ENCODE measurements at regions not wholly inside any gene's neighbourhood (a gene's known extent, or its start where the extent isn't known, plus 50 kb on each side); places are given as distances from the start of the nearest gene placed in this dataset.

DNA sequence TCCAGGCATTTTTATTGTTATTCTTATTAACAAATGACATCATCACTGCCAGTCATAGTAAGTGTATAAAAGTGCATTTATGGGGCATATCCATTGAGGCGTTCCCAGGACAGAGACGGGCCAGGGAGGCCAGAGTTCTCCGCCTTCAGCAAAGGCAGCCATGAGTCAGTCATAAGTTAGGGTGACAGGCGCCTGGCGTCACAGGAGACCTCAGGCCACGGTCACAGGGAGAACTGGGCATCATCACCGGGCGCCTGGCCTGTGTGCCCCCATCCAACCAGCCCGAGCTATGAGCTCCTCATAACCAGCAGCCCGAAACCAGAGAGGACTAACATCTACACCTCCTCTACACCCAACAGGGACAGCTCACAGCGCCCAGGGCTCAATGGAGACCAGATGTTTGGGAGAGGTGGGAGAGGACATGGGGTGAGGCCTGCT lies 259.2 kb downstream of the DLL1 start:
- H3K4me3 ChIP-seq (ENCODE audit: low read depth, low read length) = no peak overlapping the region
- no peak for DNase-seq (ENCODE audit: low read depth)
- TF ChIP-seq MYC (IDR thresholded peaks at IDR 0.05; ENCODE audit: low read depth, low read length) (no peak), POLR2A (IDR thresholded peaks at IDR 0.05; ENCODE audit: extremely low read depth, insufficient read length) (no peak)
- TF ChIP-seq, protein P1, sequence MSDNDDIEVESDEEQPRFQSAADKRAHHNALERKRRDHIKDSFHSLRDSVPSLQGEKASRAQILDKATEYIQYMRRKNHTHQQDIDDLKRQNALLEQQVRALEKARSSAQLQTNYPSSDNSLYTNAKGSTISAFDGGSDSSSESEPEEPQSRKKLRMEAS (IDR thresholded peaks at IDR 0.05; ENCODE audit: low read depth, low read length) = no peak
- TF ChIP-seq, protein P2, sequence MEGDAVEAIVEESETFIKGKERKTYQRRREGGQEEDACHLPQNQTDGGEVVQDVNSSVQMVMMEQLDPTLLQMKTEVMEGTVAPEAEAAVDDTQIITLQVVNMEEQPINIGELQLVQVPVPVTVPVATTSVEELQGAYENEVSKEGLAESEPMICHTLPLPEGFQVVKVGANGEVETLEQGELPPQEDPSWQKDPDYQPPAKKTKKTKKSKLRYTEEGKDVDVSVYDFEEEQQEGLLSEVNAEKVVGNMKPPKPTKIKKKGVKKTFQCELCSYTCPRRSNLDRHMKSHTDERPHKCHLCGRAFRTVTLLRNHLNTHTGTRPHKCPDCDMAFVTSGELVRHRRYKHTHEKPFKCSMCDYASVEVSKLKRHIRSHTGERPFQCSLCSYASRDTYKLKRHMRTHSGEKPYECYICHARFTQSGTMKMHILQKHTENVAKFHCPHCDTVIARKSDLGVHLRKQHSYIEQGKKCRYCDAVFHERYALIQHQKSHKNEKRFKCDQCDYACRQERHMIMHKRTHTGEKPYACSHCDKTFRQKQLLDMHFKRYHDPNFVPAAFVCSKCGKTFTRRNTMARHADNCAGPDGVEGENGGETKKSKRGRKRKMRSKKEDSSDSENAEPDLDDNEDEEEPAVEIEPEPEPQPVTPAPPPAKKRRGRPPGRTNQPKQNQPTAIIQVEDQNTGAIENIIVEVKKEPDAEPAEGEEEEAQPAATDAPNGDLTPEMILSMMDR (IDR thresholded peaks at IDR 0.05; ENCODE audit: low read depth, low read length) = no peak

DNA sequence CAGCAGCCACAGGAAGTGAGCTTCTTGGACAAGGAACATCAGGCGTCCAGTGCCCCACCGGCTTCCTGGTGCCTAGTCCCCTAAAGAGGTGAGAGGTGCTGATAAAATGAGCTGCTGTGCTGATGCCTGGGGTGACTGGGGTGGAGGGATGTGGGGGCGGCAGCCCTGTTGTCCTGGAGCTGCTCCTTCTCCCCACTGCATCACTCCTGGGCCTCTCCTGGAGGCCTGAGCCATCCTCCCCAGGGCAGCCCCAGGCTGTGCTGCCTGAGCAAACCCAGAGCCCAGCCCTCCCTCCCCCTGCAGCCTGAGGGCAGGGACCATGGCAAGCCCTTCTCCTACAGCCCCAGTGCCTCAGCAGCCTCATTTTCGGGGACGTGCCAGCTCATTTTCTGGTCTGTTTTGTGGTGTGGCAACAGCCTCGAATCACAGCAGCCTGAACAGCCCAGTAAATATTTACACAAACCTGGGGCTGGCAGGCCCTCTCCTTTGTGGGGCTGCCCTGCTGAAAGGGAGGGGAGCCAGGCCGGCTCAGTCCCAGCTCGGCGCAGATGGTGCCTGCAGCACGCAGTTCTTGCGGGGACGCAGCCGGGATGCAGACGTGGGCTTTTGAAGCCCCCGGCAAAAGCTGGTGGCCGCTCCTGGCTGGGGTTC lies 259.9 kb downstream of the DLL1 start:
- H3K4me3 ChIP-seq (ENCODE audit: low read depth, low read length) = no peak overlapping the region
- TF ChIP-seq POLR2A (IDR thresholded peaks at IDR 0.05; ENCODE audit: extremely low read depth, insufficient read length) = no peak
- TF ChIP-seq, protein P2 (IDR thresholded peaks at IDR 0.05; ENCODE audit: low read depth, low read length) = no peak
- TF ChIP-seq, protein P1 (IDR thresholded peaks at IDR 0.05; ENCODE audit: low read depth, low read length) = no peak
- TF ChIP-seq MYC (IDR thresholded peaks at IDR 0.05; ENCODE audit: low read depth, low read length) = no peak
- no peak for DNase-seq (ENCODE audit: low read depth)

DNA sequence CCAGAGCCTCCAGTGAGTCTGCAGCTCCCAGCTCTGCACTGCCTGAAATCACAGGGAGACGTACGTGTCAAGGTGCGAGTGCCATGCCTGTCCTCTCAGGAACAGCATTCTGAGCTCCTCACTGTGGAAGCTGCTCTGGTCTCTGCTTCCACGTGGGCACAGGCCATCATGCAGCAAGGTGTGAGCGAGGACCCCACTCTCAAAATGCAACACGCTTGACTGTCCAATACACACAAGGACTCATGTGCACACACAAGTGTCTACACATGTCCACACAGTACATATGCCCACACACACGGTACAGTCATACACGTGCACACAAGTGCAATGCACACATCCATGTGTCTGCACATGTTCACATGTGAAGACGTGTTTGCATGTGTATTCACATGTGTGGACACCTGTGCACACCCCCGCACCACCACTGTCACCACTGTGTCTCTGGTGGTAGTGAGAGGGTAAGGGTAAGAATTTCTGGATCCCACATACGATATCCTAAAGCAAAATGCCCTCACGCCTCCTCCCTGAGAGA lies 260.5 kb downstream of the DLL1 start:
- TF ChIP-seq, protein P2 (IDR thresholded peaks at IDR 0.05; ENCODE audit: low read depth, low read length) = no peak
- no peak for TF ChIP-seq POLR2A (IDR thresholded peaks at IDR 0.05; ENCODE audit: extremely low read depth, insufficient read length)
- TF ChIP-seq MYC (IDR thresholded peaks at IDR 0.05; ENCODE audit: low read depth, low read length) = no peak
- TF ChIP-seq, protein P1 (IDR thresholded peaks at IDR 0.05; ENCODE audit: low read depth, low read length) = no peak
- DNase-seq (ENCODE audit: low read depth) = no peak
- H3K4me3 ChIP-seq (ENCODE audit: low read depth, low read length) = no peak overlapping the region

DNA sequence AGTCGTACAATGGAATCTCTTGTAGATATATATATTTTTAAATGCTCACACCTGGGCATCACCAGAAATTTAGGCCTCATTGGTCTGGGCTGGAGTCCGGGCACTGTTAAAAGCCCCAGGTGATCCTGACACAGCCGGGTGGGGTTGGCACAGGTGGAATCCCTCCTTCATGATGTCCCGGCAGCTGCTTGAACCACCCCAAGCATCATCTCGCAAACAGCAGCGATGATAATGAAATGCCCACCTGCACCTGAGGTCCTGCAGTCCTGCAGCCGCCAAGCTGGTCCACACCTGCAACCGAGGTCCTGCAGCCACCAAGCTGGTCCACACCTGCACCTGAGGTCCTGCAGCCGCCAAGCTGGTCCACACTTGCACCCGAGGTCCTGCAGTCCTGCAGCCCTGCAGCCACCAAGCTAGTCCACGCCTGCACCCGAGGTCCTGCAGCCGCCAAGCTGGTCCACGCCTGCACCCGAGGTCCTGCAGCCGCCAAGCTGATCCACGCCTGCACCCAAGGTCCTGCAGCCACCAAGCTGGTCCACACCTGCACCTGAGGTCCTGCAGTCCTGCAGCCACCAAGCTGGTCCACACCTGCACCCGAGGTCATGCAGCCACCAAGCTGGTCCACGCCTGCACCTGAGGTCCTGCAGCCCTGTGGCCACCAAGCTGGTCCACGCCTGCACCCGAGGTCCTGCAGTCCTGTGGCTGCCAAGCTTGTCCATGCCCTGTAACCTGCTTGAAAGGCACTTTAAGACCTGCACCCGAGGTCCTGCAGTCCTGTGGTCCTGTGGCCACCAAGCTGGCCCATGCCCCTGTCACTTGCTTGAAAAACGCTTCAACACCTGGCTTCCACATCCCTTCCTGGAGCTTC lies 261.2 kb downstream of the DLL1 start:
- TF ChIP-seq MYC (IDR thresholded peaks at IDR 0.05; ENCODE audit: low read depth, low read length) (no peak), POLR2A (IDR thresholded peaks at IDR 0.05; ENCODE audit: extremely low read depth, insufficient read length) (no peak)
- TF ChIP-seq, protein P2 (IDR thresholded peaks at IDR 0.05; ENCODE audit: low read depth, low read length) = no peak
- TF ChIP-seq, protein P1 (IDR thresholded peaks at IDR 0.05; ENCODE audit: low read depth, low read length) = no peak
- H3K4me3 ChIP-seq (ENCODE audit: low read depth, low read length) = no peak overlapping the region
- DNase-seq (ENCODE audit: low read depth) = no peak

DNA sequence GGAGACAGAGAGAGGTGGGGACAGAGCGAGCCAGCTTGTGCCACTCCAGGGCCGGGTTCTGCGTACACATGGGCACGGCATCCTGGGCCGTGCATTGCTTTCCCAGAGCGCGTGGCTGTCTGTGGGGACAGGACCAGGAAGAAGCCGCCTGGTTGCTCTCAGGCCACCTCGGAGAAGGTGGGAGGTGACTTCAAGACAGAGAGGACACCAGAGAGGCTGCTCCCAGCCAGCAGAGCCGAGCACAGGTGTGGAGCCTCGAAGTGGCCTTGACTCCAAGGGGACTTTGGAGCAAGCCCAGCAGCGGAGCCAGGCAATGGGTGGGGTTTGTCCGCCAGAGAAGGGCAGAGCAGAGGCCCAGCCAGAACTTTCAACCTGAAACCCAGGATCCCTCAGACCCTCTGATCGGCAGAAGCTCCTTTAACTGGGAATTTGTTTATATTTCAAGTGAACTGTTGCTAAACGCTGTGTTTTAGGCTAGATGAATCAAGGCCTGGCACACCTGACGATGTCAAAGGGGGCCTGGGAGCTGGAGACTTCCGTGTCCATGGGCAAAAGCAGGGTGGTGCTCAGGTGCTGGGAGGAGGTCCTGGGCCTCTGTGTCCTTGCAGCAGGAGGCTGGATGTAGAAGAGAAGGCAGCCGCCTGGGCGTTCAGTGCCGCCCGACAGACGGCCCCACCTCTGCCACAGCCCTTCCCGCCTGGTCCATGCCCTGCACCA lies 262.1 kb downstream of the DLL1 start:
- no peak for DNase-seq (ENCODE audit: low read depth)
- no peak overlapping the region for H3K4me3 ChIP-seq (ENCODE audit: low read depth, low read length)
- no peak for TF ChIP-seq MYC (IDR thresholded peaks at IDR 0.05; ENCODE audit: low read depth, low read length)
- no peak for TF ChIP-seq POLR2A (IDR thresholded peaks at IDR 0.05; ENCODE audit: extremely low read depth, insufficient read length)
- TF ChIP-seq, protein P1 (IDR thresholded peaks at IDR 0.05; ENCODE audit: low read depth, low read length) = no peak
- TF ChIP-seq, protein P2 (IDR thresholded peaks at IDR 0.05; ENCODE audit: low read depth, low read length) = no peak
